ENCODE measurements at regions not wholly inside any gene's neighbourhood (a gene's known extent, or its start where the extent isn't known, plus 50 kb on each side); places are given as distances from the start of the nearest gene placed in this dataset.

DNA sequence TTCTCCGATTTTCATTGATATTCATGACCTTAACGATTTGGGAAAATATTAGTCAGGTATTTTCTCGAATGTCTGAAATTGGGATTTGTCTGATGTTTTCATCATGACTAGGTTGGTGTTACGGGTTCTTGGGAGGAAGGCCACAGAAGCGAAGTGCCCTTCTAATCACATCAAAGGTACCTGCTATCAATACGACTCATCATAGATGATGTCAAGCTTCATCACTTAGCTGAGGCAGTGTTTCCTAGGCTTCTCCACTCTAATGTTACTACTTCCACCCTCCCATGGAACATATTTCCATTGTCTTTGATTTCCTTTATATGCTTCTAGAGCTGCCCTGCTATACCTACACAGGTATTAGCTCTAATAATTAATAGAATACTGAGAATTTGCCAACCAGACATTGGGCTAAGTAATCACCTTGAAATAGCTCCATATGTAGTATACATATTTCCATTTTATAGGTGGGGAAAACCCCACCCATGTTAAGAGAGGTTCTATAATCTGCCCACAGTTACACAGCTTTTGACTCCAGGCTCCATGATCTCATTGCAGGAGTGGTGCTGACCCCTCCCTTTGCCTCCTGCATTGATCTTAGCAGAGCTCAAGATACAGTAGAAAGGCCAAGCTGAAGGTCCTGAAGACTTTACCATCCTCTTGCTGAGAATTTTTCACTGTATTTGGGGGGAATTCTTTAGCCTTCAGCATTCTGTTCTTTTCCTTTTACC is 238.6 kb upstream of the ADAMTSL1 start:
- TF ChIP-seq, protein P1, sequence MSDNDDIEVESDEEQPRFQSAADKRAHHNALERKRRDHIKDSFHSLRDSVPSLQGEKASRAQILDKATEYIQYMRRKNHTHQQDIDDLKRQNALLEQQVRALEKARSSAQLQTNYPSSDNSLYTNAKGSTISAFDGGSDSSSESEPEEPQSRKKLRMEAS (IDR thresholded peaks at IDR 0.05; ENCODE audit: insufficient read depth, insufficient read length) = no peak
- TF ChIP-seq, protein P2, sequence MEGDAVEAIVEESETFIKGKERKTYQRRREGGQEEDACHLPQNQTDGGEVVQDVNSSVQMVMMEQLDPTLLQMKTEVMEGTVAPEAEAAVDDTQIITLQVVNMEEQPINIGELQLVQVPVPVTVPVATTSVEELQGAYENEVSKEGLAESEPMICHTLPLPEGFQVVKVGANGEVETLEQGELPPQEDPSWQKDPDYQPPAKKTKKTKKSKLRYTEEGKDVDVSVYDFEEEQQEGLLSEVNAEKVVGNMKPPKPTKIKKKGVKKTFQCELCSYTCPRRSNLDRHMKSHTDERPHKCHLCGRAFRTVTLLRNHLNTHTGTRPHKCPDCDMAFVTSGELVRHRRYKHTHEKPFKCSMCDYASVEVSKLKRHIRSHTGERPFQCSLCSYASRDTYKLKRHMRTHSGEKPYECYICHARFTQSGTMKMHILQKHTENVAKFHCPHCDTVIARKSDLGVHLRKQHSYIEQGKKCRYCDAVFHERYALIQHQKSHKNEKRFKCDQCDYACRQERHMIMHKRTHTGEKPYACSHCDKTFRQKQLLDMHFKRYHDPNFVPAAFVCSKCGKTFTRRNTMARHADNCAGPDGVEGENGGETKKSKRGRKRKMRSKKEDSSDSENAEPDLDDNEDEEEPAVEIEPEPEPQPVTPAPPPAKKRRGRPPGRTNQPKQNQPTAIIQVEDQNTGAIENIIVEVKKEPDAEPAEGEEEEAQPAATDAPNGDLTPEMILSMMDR (IDR thresholded peaks at IDR 0.05; ENCODE audit: extremely low read depth in 1 of 2, insufficient read depth in 1 of 2, low read depth in 1 of 2, low read length in 2 of 2) = no peak
- TF ChIP-seq EZH2 (IDR thresholded peaks at IDR 0.05; ENCODE audit: borderline replicate concordance, low read depth, low read length, severe bottlenecking) = no peak
- no peak for TF ChIP-seq POLR2A (IDR thresholded peaks at IDR 0.05; ENCODE audit: low read depth, low read length)
- TF ChIP-seq POLR2AphosphoS5 (IDR thresholded peaks at IDR 0.05; ENCODE audit: insufficient read depth, low read depth, low read length) = no peak
- no peak for TF ChIP-seq FOS (IDR thresholded peaks at IDR 0.05; ENCODE audit: borderline replicate concordance, insufficient read depth, low read length)
- TF ChIP-seq JUN (IDR thresholded peaks at IDR 0.05; ENCODE audit: borderline replicate concordance, insufficient read depth, insufficient read length, low read depth) = no peak
